Keratinocyte (primary cell): ENCODE measurements at regions not wholly inside any gene's neighbourhood (a gene's known extent, or its start where the extent isn't known, plus 50 kb on each side); places are given as distances from the start of the nearest gene placed in this dataset.
"Not testable (repeated sequence)": the region's sequence is repeated elsewhere in the genome, so short reads cannot be mapped to it uniquely, and the experiment has no call there.

Source experiments
- DNase-seq: peaks from one replicate; pipeline ENCODE4 v3.0.0-alpha.2; 2011; ENCODE audit warnings: low read depth, missing footprints, low spot score
- FAIRE-seq: peaks from 2 replicates; lab custom pipeline; 2011; peaks lifted over from hg19 to GRCh38; lab: Jason Lieb, UNC
- H2AFZ ChIP-seq: 2 replicates; pipeline ENCODE4 v1.6.0; 2012; ENCODE audit warnings: low read length, control low read depth, inconsistent platforms; ENCODE audit not compliant: control insufficient read depth
- H3K27ac ChIP-seq: 2 replicates; pipeline ENCODE4 v1.5.1; 2011; ENCODE audit warnings: low read length; ENCODE audit not compliant: control insufficient read depth, insufficient read depth
- H3K27me3 ChIP-seq: 3 replicates; pipeline ENCODE4 v1.6.0; 2011; ENCODE audit warnings: low read length; ENCODE audit not compliant: control insufficient read depth, insufficient read depth; ENCODE audit errors: extremely low read depth
- H3K36me3 ChIP-seq, 2 experiments: 2 replicates in 1 of 2; 3 replicates in 1 of 2; pipeline ENCODE4 v1.5.1; 2011; ENCODE audit warnings: low read length in 2 of 2, mild to moderate bottlenecking in 1 of 2; ENCODE audit not compliant: control insufficient read depth in 2 of 2, insufficient read depth in 2 of 2; ENCODE audit errors: extremely low read depth in 1 of 2
- H3K4me1 ChIP-seq: 3 replicates; pipeline ENCODE4 v1.5.1; 2011; ENCODE audit warnings: low read length; ENCODE audit not compliant: control insufficient read depth, insufficient read depth; ENCODE audit errors: extremely low read depth
- H3K4me2 ChIP-seq: 3 replicates; pipeline ENCODE4 v1.6.0; 2011; ENCODE audit warnings: low read depth, low read length; ENCODE audit not compliant: control insufficient read depth, insufficient read depth; ENCODE audit errors: extremely low read depth
- H3K4me3 ChIP-seq, 3 experiments: fragments of 200-600 bp in 1 of 3; sonication (generic) in 1 of 3; 2 replicates in 2 of 3; 3 replicates in 1 of 3; pipeline ENCODE4 v1.5.1; 2011 to 2016; ENCODE audit warnings: low read length in 3 of 3, mild to moderate bottlenecking in 3 of 3, control low read depth in 2 of 3, inconsistent platforms in 1 of 3, low read depth in 1 of 3, mixed read lengths in 1 of 3, mixed run types in 1 of 3, moderate library complexity in 1 of 3; ENCODE audit not compliant: control insufficient read depth in 2 of 3, insufficient read depth in 2 of 3; ENCODE audit errors: extremely low read depth in 1 of 3
- H3K79me2 ChIP-seq: 2 replicates; pipeline ENCODE4 v1.6.0; 2012; ENCODE audit warnings: low read length; ENCODE audit not compliant: control insufficient read depth, insufficient read depth
- H3K9ac ChIP-seq: 3 replicates; pipeline ENCODE4 v1.6.0; 2011; ENCODE audit warnings: low read length; ENCODE audit not compliant: control insufficient read depth, insufficient read depth; ENCODE audit errors: extremely low read depth
- H3K9me1 ChIP-seq: 3 replicates; pipeline ENCODE4 v1.6.0; 2011; ENCODE audit warnings: low read length; ENCODE audit not compliant: control insufficient read depth, insufficient read depth; ENCODE audit errors: extremely low read depth
- H3K9me3 ChIP-seq: 2 replicates; pipeline ENCODE4 v1.5.1; 2012; ENCODE audit warnings: low read depth, low read length; ENCODE audit not compliant: control insufficient read depth
- H4K20me1 ChIP-seq: 3 replicates; pipeline ENCODE4 v1.6.0; 2011; ENCODE audit warnings: low read length; ENCODE audit not compliant: control insufficient read depth, insufficient read depth; ENCODE audit errors: extremely low read depth
- CTCF ChIP-seq, 3 experiments: IDR thresholded peaks in 1 of 3; conservative IDR thresholded peaks in 1 of 3; optimal IDR thresholded peaks in 1 of 3; 2 replicates in 2 of 3; 3 replicates in 1 of 3; pipeline versions ENCODE3 to v1.5.1; 2011; ENCODE audit warnings: low read length in 3 of 3, mild to moderate bottlenecking in 3 of 3, moderate library complexity in 2 of 3, control low read depth in 1 of 3, inconsistent platforms in 1 of 3; ENCODE audit not compliant: insufficient read depth in 2 of 3; ENCODE audit errors: extremely low read depth in 1 of 3
- EZH2 ChIP-seq: IDR thresholded peaks from one replicate; pipeline ENCODE4 v1.6.1; 2012; ENCODE audit warnings: inconsistent platforms, mild to moderate bottlenecking, low read length, moderate library complexity
- dilution Hi-C: fragments of 300-500 bp; cut with MboI; formaldehyde crosslinking; loops from one replicate; pipeline ENCODE4 v1.7.0; 2020; ENCODE audit warnings: low sequenced_read_pairs; ENCODE audit not compliant: extremely low pct_ligation_motif_present

- H3K27ac ChIP-seq: no peak overlapping the region
- no peak overlapping the region for H3K9ac ChIP-seq
- no peak overlapping the region for H3K4me2 ChIP-seq
- no peaks in the 10 kb centered on the region for H3K9me3 ChIP-seq
- no peaks in the 10 kb centered on the region for H3K4me1 ChIP-seq
- H3K4me3 ChIP-seq: no peak overlapping the region
- H3K79me2 ChIP-seq: no peaks in the 10 kb centered on the region
- no peaks in the 10 kb centered on the region for H4K20me1 ChIP-seq
- no peaks in the 10 kb centered on the region for H3K9me1 ChIP-seq
- H3K36me3 ChIP-seq: no peaks in the 10 kb centered on the region
- no peak overlapping the region for H2AFZ ChIP-seq
- no peak for TF ChIP-seq EZH2
- peaks cover 3% of the 10 kb centered on the region for H3K27me3 ChIP-seq
- DNase-seq (no peak), FAIRE-seq (no peak)
- dilution Hi-C loops: no loop called here
These were observed 104.0 kb upstream of the ZEB1 start for GRCh38 chr10:31215052-31215451.

GRCh38 chr10:31219306-31219705 is 99.7 kb upstream of the ZEB1 start:
- Histone ChIP-seq H2AFZ (no peak overlapping the region), H3K36me3 (no peaks in the 10 kb centered on the region), H3K27me3 (no peaks in the 10 kb centered on the region), H3K79me2 (no peaks in the 10 kb centered on the region), H3K9me1 (no peaks in the 10 kb centered on the region), H3K27ac (no peak overlapping the region), H3K4me3 (no peak overlapping the region), H3K9me3 (no peaks in the 10 kb centered on the region), H3K9ac (no peak overlapping the region), H3K4me2 (no peak overlapping the region), H3K4me1 (no peaks in the 10 kb centered on the region), H4K20me1 (no peaks in the 10 kb centered on the region)
- no peak for TF ChIP-seq EZH2
- TF ChIP-seq CTCF (optimal IDR thresholded peaks at IDR 0.05 in 1 of 3, IDR thresholded peaks at IDR 0.05 in 1 of 3, conservative IDR thresholded peaks at IDR 0.05 in 1 of 3; ENCODE audit: extremely low read depth in 1 of 3, insufficient read depth in 2 of 3, low read length in 3 of 3): no peak
- no peak for FAIRE-seq
- dilution Hi-C loops: no loop called here
- no peak for DNase-seq

GRCh38 chr10:31228780-31229179 is 90.2 kb upstream of the ZEB1 start:
- H4K20me1 ChIP-seq, H3K79me2 ChIP-seq, H3K36me3 ChIP-seq, DNase-seq, H3K9ac ChIP-seq, H3K4me1 ChIP-seq, dilution Hi-C loops, H3K27ac ChIP-seq, H3K9me1 ChIP-seq, H2AFZ ChIP-seq, FAIRE-seq, H3K4me2 ChIP-seq, H3K27me3 ChIP-seq, H3K9me3 ChIP-seq, H3K4me3 ChIP-seq: not testable (repeated sequence)
